CD4-positive, CD25-positive, alpha-beta regulatory T cell (primary cell): ENCODE measurements at regions not wholly inside any gene's neighbourhood (a gene's known extent, or its start where the extent isn't known, plus 50 kb on each side); places are given as distances from the start of the nearest gene placed in this dataset.
"Not testable (repeated sequence)": the region's sequence is repeated elsewhere in the genome, so short reads cannot be mapped to it uniquely, and the experiment has no call there.

Experiments
- ATAC-seq, 2 donors: fragments of 150-1000 bp; cut with Tn5 transposase; one replicate each; pipeline ENCODE4 v1.10.0; 2021; ENCODE audit warnings: low read depth in 2 of 2, moderate number of reproducible peaks in 2 of 2, moderate library complexity in 1 of 2
- DNase-seq, 3 donors: peaks; one replicate each; pipeline versions ENCODE4 v3.0.0 to v3.0.0-alpha.2; 2012 to 2022; ENCODE audit warnings: mixed read lengths in 1 of 3
- H3K27ac ChIP-seq: one replicate; pipeline ENCODE4 v1.7.0; 2013; ENCODE audit warnings: mild to moderate bottlenecking, low read length; ENCODE audit not compliant: insufficient read depth, poor library complexity, severe bottlenecking
- H3K27me3 ChIP-seq: one replicate; pipeline ENCODE4 v1.7.0; 2013; ENCODE audit warnings: low read length; ENCODE audit not compliant: control insufficient read depth, insufficient read depth
- H3K36me3 ChIP-seq: one replicate; pipeline ENCODE4 v1.7.0; 2013; ENCODE audit warnings: mild to moderate bottlenecking, low read length, moderate library complexity; ENCODE audit not compliant: control insufficient read depth, insufficient read depth
- H3K4me1 ChIP-seq: 2 replicates; pipeline ENCODE4 v1.7.0; 2013; ENCODE audit warnings: mild to moderate bottlenecking, low read length; ENCODE audit not compliant: insufficient read depth, control insufficient read depth, poor library complexity, severe bottlenecking
- H3K4me3 ChIP-seq: one replicate; pipeline ENCODE4 v1.7.0; 2013; ENCODE audit warnings: low read depth, mild to moderate bottlenecking, low read length, moderate library complexity
- H3K9me3 ChIP-seq, 2 experiments: 1 replicate in 1 of 2; 2 replicates in 1 of 2; pipeline ENCODE4 v1.7.0; 2013; ENCODE audit warnings: low read length in 2 of 2, mild to moderate bottlenecking in 1 of 2, moderate library complexity in 1 of 2; ENCODE audit not compliant: control insufficient read depth in 2 of 2
- H3K27ac Mint-ChIP-seq, 3 donors: one replicate each; pipeline ENCODE4 v1.8.0; 2020 to 2022; ENCODE audit warnings: mild to moderate bottlenecking in 3 of 3, mixed read lengths in 3 of 3, moderate library complexity in 2 of 3
- H3K27me3 Mint-ChIP-seq: one replicate; pipeline ENCODE4 v1.8.0; 2022; ENCODE audit warnings: mild to moderate bottlenecking, mixed read lengths
- H3K36me3 Mint-ChIP-seq: one replicate; pipeline ENCODE4 v1.8.0; 2020; ENCODE audit warnings: mixed read lengths
- H3K4me1 Mint-ChIP-seq, 4 donors: one replicate each; pipeline ENCODE4 v1.8.0; 2020 to 2022; ENCODE audit warnings: mixed read lengths in 4 of 4, mild to moderate bottlenecking in 1 of 4
- H3K4me3 Mint-ChIP-seq, 4 donors: one replicate each; pipeline ENCODE4 v1.8.0; 2020 to 2022; ENCODE audit warnings: mild to moderate bottlenecking in 4 of 4, mixed read lengths in 4 of 4, moderate library complexity in 3 of 4
- H3K9me3 Mint-ChIP-seq, 7 donors: one replicate each; pipeline ENCODE4 v1.8.0; 2020 to 2022; ENCODE audit warnings: mixed read lengths in 7 of 7, mild to moderate bottlenecking in 3 of 7, moderate library complexity in 2 of 7

DNA sequence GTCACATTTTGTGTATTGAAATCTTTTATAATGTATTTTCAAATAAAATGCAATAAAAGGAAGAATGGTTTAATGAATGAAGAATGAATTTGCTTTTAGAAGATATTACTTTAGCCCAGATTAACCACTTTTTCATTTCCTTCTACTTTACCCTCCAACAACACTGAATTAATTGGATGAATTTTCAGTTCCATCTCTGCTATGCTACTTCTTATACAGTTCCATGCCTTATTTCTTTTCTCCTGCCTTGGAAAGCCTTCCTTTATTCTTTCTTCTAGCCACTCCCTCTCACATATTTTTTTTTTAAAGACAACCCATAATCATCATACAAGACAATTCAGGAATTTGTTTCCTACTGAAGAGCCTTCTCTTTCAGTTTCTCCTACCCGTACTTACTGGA is 296.6 kb upstream of the TNC start:
- DNase-seq (no peak), ATAC-seq (no peak)
- no peaks in the 10 kb centered on the region for H3K9me3 ChIP-seq
- no peaks in the 10 kb centered on the region for H3K4me1 ChIP-seq
- no peaks in the 10 kb centered on the region for H3K36me3 ChIP-seq
- no peak overlapping the region for H3K4me3 ChIP-seq
- H3K4me3 Mint-ChIP-seq: no peak overlapping the region
- no peaks in the 10 kb centered on the region for H3K27me3 ChIP-seq
- H3K27ac ChIP-seq: no peak overlapping the region
- peaks cover 0 to 6% (median 2%) of the 10 kb centered on the region in 7 donors for H3K9me3 Mint-ChIP-seq
- no peaks in the 10 kb centered on the region for H3K36me3 Mint-ChIP-seq
- no peaks in the 10 kb centered on the region for H3K27me3 Mint-ChIP-seq
- H3K4me1 Mint-ChIP-seq: no peaks in the 10 kb centered on the region
- H3K27ac Mint-ChIP-seq: no peak overlapping the region

DNA sequence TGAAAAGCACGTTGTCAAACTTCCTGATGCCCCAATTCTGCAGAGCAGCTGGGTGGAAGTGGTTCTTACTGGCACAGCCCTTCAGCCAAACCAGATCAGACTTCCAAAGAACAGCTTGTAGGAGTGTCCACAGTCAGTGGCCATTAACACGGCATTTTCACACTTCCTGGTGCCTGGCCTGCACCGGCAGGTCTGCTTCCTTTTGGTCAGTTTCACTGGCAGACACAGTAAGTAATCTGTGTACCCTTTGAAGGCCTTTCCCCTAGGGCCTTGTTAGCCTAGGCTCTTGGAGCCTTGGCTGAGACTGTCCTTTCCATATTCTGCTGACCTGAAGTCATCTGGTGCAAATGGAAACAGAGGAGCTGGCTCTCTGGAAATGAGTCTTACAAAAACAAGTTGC is 297.5 kb upstream of the TNC start:
- Histone ChIP-seq H3K36me3 (no peaks in the 10 kb centered on the region), H3K4me1 (no peaks in the 10 kb centered on the region), H3K27me3 (no peaks in the 10 kb centered on the region), H3K9me3 (peaks cover 0 to 1% of the 10 kb centered on the region in 2 experiments), H3K4me3 (no peak overlapping the region), H3K27ac (no peak overlapping the region)
- no peaks in the 10 kb centered on the region for H3K27me3 Mint-ChIP-seq
- DNase-seq (no peak), ATAC-seq (no peak)
- H3K9me3 Mint-ChIP-seq: peaks cover 0 to 6% (median 2%) of the 10 kb centered on the region in 7 donors
- H3K4me1 Mint-ChIP-seq: no peaks in the 10 kb centered on the region
- H3K36me3 Mint-ChIP-seq: no peaks in the 10 kb centered on the region
- H3K4me3 Mint-ChIP-seq: no peak overlapping the region
- no peak overlapping the region for H3K27ac Mint-ChIP-seq

DNA sequence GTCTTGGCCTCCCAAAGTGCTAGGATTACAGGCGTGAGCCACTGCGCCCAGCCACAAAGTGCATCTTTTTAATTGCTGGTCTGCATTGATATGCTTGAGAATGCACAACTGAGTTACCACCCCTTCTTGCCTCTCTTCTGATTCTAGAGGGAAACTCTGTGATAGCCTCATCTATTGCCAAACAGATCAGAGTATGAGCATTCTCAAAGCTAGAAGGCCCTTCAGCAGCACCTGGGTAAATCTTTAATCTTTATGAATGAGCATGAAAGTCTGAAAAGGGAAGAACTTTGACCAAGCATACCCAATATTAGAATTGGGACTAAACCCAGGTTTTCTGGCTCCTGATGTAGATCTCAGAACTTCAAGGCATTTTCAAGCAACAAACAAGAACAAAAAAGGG is 298.3 kb upstream of the TNC start:
- Histone ChIP-seq H3K4me1 (no peaks in the 10 kb centered on the region), H3K36me3 (no peaks in the 10 kb centered on the region), H3K9me3 (peaks cover 0 to 4% of the 10 kb centered on the region in 2 experiments), H3K27ac (no peak overlapping the region), H3K4me3 (no peak overlapping the region), H3K27me3 (no peaks in the 10 kb centered on the region)
- H3K4me3 Mint-ChIP-seq: no peak overlapping the region
- no peaks in the 10 kb centered on the region for H3K27me3 Mint-ChIP-seq
- no peaks in the 10 kb centered on the region for H3K36me3 Mint-ChIP-seq
- H3K4me1 Mint-ChIP-seq: no peaks in the 10 kb centered on the region
- H3K27ac Mint-ChIP-seq: no peak overlapping the region
- DNase-seq (no peak), ATAC-seq (no peak)
- H3K9me3 Mint-ChIP-seq: peaks cover 0 to 9% (median 2%) of the 10 kb centered on the region in 7 donors

DNA sequence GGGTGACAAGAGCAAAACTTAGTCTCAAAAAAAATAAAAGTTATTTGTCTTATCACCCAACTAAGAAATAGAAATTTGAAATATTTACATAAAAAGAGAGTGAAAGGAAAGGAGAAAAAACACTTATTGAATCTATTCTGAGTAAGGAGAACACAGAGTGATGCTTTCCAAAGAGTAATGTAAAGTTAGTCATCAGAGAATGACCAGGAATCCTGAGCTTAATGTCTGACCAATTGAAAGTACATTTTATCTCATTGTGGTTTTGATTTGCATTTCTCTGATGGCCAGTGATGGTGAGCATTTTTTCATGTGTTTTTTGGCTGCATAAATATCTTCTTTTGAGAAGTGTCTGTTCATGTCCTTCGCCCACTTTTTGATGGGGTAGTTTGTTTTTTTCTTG is 300.2 kb upstream of the TNC start:
- H3K4me3 Mint-ChIP-seq, DNase-seq, H3K27me3 Mint-ChIP-seq, H3K4me3 ChIP-seq, H3K27ac Mint-ChIP-seq, ATAC-seq, H3K4me1 Mint-ChIP-seq, H3K36me3 ChIP-seq, H3K27me3 ChIP-seq, H3K9me3 ChIP-seq, H3K27ac ChIP-seq, H3K4me1 ChIP-seq, H3K36me3 Mint-ChIP-seq: not testable (repeated sequence)
- peaks cover 0 to 14% (median 7%) of the 10 kb centered on the region in 7 donors for H3K9me3 Mint-ChIP-seq

DNA sequence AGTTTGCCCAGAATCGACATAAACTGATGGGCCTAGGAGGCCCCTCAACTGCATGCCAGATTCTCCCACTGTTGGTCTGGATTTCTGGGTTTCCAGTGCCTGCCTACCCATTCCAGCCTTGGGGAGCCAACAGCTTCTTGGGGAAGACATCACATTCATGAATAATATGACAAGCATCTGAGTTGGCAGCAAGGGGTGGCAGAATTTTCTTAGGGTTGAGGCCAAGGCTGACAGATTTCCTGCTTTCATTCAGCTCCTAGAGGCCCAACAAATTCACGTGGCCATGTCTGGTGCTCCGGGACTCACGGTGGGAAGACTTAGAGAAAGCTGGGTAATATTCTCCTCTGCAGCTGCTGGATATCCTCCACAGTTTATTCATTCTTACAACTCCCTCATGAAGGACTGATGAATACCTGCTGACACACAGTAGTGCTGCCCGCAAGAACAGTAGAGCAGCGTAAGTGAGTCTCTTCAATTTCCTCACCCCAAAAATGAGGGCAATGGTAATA is 305.0 kb upstream of the TNC start:
- ATAC-seq (no peak), DNase-seq (no peak)
- H3K27ac ChIP-seq: no peak overlapping the region
- H3K9me3 ChIP-seq: peaks cover 3 to 4% of the 10 kb centered on the region in 2 experiments
- no peak overlapping the region for H3K4me3 ChIP-seq
- no peaks in the 10 kb centered on the region for H3K36me3 Mint-ChIP-seq
- H3K27me3 ChIP-seq: no peaks in the 10 kb centered on the region
- H3K4me1 Mint-ChIP-seq: no peaks in the 10 kb centered on the region
- H3K27me3 Mint-ChIP-seq: no peaks in the 10 kb centered on the region
- no peaks in the 10 kb centered on the region for H3K4me1 ChIP-seq
- peaks cover 0 to 33% (median 8%) of the 10 kb centered on the region in 7 donors for H3K9me3 Mint-ChIP-seq
- H3K36me3 ChIP-seq: no peaks in the 10 kb centered on the region
- H3K27ac Mint-ChIP-seq: no peak overlapping the region
- no peak overlapping the region for H3K4me3 Mint-ChIP-seq

DNA sequence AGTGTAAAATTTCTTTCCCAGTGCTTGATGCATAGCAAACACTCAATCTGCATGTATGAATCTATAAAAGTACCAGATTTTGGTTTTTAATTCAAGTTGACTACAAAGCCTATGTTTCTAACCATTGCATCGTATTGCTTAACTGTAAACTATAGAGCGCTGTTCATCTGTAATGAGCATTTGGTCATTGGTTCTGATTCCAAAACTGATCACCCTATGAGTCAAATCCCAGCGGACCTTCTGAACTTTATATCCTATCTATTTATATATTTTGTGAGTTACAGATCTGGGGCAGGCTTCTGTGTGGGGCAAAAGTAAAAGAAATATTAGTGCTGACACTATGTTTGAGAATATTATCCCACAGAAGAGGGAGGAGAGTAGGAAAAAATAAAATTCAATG is 305.7 kb upstream of the TNC start:
- ATAC-seq: no peak
- H3K4me1 ChIP-seq: no peaks in the 10 kb centered on the region
- peaks cover 3 to 4% of the 10 kb centered on the region in 2 experiments for H3K9me3 ChIP-seq
- Mint-ChIP-seq H3K9me3 (peaks cover 0 to 33% (median 8%) of the 10 kb centered on the region in 7 donors), H3K36me3 (no peaks in the 10 kb centered on the region), H3K27me3 (no peaks in the 10 kb centered on the region), H3K27ac (no peak overlapping the region), H3K4me1 (no peaks in the 10 kb centered on the region), H3K4me3 (no peak overlapping the region)
- no peak for DNase-seq
- H3K27me3 ChIP-seq: no peaks in the 10 kb centered on the region
- no peak overlapping the region for H3K4me3 ChIP-seq
- no peak overlapping the region for H3K27ac ChIP-seq
- no peaks in the 10 kb centered on the region for H3K36me3 ChIP-seq

DNA sequence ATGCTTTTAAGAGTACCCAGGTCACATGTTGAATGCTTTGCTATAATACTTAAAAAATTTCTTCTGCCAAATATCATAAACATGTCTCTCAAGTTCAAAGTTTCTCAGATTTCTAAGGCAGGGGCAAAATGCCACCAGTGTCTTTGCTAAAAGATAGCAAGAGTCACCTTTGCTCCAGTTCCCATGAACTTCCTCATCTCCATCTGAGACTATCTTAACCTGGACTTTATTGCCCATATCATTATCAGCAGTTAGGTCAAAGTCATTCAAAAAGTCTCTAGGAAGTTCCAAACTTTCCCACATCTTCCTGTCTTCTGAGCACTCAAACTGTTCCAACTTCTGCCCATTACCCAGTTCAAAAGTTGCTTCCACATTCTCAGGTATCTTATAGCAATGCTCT is 307.6 kb upstream of the TNC start:
- H3K9me3 Mint-ChIP-seq: peaks cover 0 to 30% (median 5%) of the 10 kb centered on the region in 7 donors
- no peaks in the 10 kb centered on the region for H3K36me3 Mint-ChIP-seq
- Histone ChIP-seq H3K27ac (no peak overlapping the region), H3K27me3 (no peaks in the 10 kb centered on the region), H3K36me3 (no peaks in the 10 kb centered on the region), H3K4me3 (no peak overlapping the region), H3K4me1 (no peaks in the 10 kb centered on the region), H3K9me3 (peaks cover 2 to 3% of the 10 kb centered on the region in 2 experiments)
- no peaks in the 10 kb centered on the region for H3K27me3 Mint-ChIP-seq
- no peak overlapping the region for H3K27ac Mint-ChIP-seq
- no peaks in the 10 kb centered on the region for H3K4me1 Mint-ChIP-seq
- no peak for DNase-seq
- H3K4me3 Mint-ChIP-seq: no peak overlapping the region
- no peak for ATAC-seq

DNA sequence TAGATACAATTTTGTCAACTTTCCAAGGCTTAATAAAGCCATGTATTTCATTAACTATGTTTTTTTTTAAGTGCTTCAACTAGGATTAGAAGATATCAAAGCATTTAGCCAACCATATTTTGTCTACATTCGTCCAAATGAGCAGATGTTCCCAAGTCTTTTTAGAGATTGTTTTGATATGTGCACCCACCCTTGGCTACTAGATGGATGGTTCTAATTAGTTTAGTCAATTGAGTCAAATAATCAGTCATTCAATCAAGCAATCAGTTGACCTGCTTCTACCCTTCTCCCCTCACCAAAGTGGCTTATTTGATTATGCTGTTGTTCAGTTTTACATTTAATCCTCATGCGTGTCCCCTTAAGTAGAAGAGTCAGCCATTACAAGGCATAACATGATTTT is 319.5 kb upstream of the TNC start:
- Histone ChIP-seq H3K27me3 (no peaks in the 10 kb centered on the region), H3K36me3 (no peaks in the 10 kb centered on the region), H3K27ac (no peak overlapping the region), H3K4me1 (no peaks in the 10 kb centered on the region), H3K9me3 (no peaks in the 10 kb centered on the region), H3K4me3 (no peak overlapping the region)
- Mint-ChIP-seq H3K27ac (no peak overlapping the region), H3K27me3 (no peaks in the 10 kb centered on the region), H3K4me1 (no peaks in the 10 kb centered on the region), H3K9me3 (peaks cover 0 to 6% (median 2%) of the 10 kb centered on the region in 7 donors), H3K4me3 (no peak overlapping the region), H3K36me3 (no peaks in the 10 kb centered on the region)
- DNase-seq (no peak), ATAC-seq (no peak)
